ENCODE measurements at regions not wholly inside any gene's neighbourhood (a gene's known extent, or its start where the extent isn't known, plus 50 kb on each side); places are given as distances from the start of the nearest gene placed in this dataset.

DNA sequence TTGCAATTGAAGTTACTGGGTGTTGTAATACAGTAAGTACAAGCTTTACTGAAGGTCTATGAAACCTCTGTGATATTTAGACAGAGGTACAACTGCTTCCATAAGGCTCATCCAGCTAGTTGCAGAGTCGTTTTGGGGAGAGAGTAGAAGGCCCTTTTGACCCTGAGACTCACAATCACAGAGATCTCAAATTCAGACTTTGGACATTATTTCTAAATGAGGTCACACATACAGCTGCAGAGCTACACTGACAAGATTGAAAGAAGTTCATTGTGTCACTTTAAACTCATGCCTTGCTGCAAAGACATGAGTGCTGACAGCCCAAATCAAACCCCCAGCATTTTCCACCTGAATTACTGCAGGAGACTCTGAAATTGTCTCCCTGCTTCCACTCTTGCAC lies 205.9 kb upstream of the TMEM161B start:
- intact Hi-C loops (cut with micrococcal nuclease) = no loop called here
- no peak overlapping the region for H2AFZ ChIP-seq (replicated peaks; ENCODE audit: low read length, poor library complexity)
- no peaks in the 10 kb centered on the region for H3K9me1 ChIP-seq (ENCODE audit: insufficient read depth, low read length)
- ATAC-seq (ENCODE audit: low read depth) (no peak), DNase-seq (no peak)
- no peak overlapping the region for H2BK120ac ChIP-seq (ENCODE audit: low read depth, low read length)
- no TSS peak for BruUV-seq (replicated peaks)
- no peaks in the 10 kb centered on the region for H3K4me1 ChIP-seq (ENCODE audit: control insufficient read depth, insufficient read depth, low read length)
- no peak overlapping the region for H3K14ac ChIP-seq (replicated peaks; ENCODE audit: low read depth, low read length)
- no peaks in the 10 kb centered on the region for H3K27me3 ChIP-seq (ENCODE audit: control insufficient read depth, insufficient read depth, low read length)
- no peak overlapping the region for H3K18ac ChIP-seq (ENCODE audit: low read depth, low read length)
- no peak overlapping the region for H4K8ac ChIP-seq (ENCODE audit: low read depth in 2 of 2, low read length in 2 of 2)
- TF ChIP-seq FOS (IDR thresholded peaks at IDR 0.05; ENCODE audit: low read depth, low read length) (no peak), MXI1 (IDR thresholded peaks at IDR 0.05; ENCODE audit: borderline replicate concordance, low read depth, low read length) (no peak), NFE2L2 (IDR thresholded peaks at IDR 0.05; ENCODE audit: low read depth, low read length) (no peak), RFX5 (IDR thresholded peaks at IDR 0.05; ENCODE audit: low read depth, low read length) (no peak), SMC3 (IDR thresholded peaks at IDR 0.05; ENCODE audit: low read depth, low read length) (no peak), RAD21 (IDR thresholded peaks at IDR 0.05; ENCODE audit: low read length) (no peak), POLR2A (IDR thresholded peaks at IDR 0.05; ENCODE audit: low read depth, low read length) (no peak), RCOR1 (IDR thresholded peaks at IDR 0.05; ENCODE audit: insufficient replicate concordance, low read length) (no peak), MAFK (IDR thresholded peaks at IDR 0.05; ENCODE audit: low read depth, low read length) (no peak), BHLHE40 (IDR thresholded peaks at IDR 0.05; ENCODE audit: low read depth, low read length) (no peak), MAZ (IDR thresholded peaks at IDR 0.05; ENCODE audit: borderline replicate concordance, low read depth, low read length) (no peak)
- TF ChIP-seq, protein P1, sequence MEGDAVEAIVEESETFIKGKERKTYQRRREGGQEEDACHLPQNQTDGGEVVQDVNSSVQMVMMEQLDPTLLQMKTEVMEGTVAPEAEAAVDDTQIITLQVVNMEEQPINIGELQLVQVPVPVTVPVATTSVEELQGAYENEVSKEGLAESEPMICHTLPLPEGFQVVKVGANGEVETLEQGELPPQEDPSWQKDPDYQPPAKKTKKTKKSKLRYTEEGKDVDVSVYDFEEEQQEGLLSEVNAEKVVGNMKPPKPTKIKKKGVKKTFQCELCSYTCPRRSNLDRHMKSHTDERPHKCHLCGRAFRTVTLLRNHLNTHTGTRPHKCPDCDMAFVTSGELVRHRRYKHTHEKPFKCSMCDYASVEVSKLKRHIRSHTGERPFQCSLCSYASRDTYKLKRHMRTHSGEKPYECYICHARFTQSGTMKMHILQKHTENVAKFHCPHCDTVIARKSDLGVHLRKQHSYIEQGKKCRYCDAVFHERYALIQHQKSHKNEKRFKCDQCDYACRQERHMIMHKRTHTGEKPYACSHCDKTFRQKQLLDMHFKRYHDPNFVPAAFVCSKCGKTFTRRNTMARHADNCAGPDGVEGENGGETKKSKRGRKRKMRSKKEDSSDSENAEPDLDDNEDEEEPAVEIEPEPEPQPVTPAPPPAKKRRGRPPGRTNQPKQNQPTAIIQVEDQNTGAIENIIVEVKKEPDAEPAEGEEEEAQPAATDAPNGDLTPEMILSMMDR (conservative IDR thresholded peaks at IDR 0.05; ENCODE audit: low read depth, low read length) = no peak
- TF ChIP-seq, protein P2, sequence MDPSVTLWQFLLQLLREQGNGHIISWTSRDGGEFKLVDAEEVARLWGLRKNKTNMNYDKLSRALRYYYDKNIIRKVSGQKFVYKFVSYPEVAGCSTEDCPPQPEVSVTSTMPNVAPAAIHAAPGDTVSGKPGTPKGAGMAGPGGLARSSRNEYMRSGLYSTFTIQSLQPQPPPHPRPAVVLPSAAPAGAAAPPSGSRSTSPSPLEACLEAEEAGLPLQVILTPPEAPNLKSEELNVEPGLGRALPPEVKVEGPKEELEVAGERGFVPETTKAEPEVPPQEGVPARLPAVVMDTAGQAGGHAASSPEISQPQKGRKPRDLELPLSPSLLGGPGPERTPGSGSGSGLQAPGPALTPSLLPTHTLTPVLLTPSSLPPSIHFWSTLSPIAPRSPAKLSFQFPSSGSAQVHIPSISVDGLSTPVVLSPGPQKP (IDR thresholded peaks at IDR 0.05; ENCODE audit: borderline replicate concordance, low read depth, low read length) = no peak
- TF ChIP-seq, protein P3, sequence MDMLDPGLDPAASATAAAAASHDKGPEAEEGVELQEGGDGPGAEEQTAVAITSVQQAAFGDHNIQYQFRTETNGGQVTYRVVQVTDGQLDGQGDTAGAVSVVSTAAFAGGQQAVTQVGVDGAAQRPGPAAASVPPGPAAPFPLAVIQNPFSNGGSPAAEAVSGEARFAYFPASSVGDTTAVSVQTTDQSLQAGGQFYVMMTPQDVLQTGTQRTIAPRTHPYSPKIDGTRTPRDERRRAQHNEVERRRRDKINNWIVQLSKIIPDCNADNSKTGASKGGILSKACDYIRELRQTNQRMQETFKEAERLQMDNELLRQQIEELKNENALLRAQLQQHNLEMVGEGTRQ (IDR thresholded peaks at IDR 0.05; ENCODE audit: low read depth, low read length) = no peak
- H2BK5ac ChIP-seq (ENCODE audit: low read depth, low read length, poor library complexity, severe bottlenecking) = no peak overlapping the region
- no peak overlapping the region for H3K56ac ChIP-seq (ENCODE audit: extremely low read depth, insufficient read depth, low read length)
- POLR2A ChIA-PET (ENCODE audit: unreplicated experiment) = no interaction called here
- no peak overlapping the region for H2BK15ac ChIP-seq (ENCODE audit: low read depth, low read length)
- no peaks in the 10 kb centered on the region for H3K79me1 ChIP-seq (ENCODE audit: low read depth in 1 of 2, low read length in 2 of 2)
- no peak overlapping the region for H4K5ac ChIP-seq (ENCODE audit: low read depth, low read length)
- H3K23ac ChIP-seq (ENCODE audit: low read depth, low read length) = no peak overlapping the region
- no peak overlapping the region for H2AK5ac ChIP-seq (ENCODE audit: low read depth, low read length)
- no peaks in the 10 kb centered on the region for H4K20me1 ChIP-seq (ENCODE audit: insufficient read depth, low read length)
- H2BK20ac ChIP-seq (ENCODE audit: low read depth, low read length) = no peak overlapping the region
- in situ Hi-C loops (cut with MboI; ENCODE audit: low sequenced_read_pairs) = no loop called here
- no peaks in the 10 kb centered on the region for H3K9me3 ChIP-seq (ENCODE audit: control insufficient read depth, insufficient read depth, low read length)
- no peak overlapping the region for H3K9ac ChIP-seq (ENCODE audit: low read depth, low read length)
- dilution Hi-C loops (cut with HindIII; ENCODE audit: low sequenced_read_pairs, unreplicated experiment) = no loop called here
- H3K4me3 ChIP-seq (ENCODE audit: insufficient read depth, low read depth, low read length) = no peak overlapping the region
- H3K4ac ChIP-seq (ENCODE audit: low read depth, low read length) = no peak overlapping the region
- no peak overlapping the region for H4K91ac ChIP-seq (ENCODE audit: insufficient read depth, low read depth, low read length)
- H3K27ac ChIP-seq (ENCODE audit: insufficient read depth, low read length) = no peak overlapping the region
- WGBS, 2 experiments (ENCODE audit: extremely low coverage in 2 of 2, insufficient read length in 1 of 2) = no CpG with 5 or more reads among the region's 1 CpG
- no peak overlapping the region for H2AK9ac ChIP-seq (replicated peaks; ENCODE audit: low read depth, low read length, poor library complexity)
- H3K36me3 ChIP-seq (ENCODE audit: control insufficient read depth, insufficient read depth, low read length) = no peaks in the 10 kb centered on the region
- H3K4me2 ChIP-seq (ENCODE audit: low read depth, low read length) = no peak overlapping the region
- CTCF ChIA-PET = no interaction called here

Measured in IMR-90 (cell line).